Stimulated activated naive CD4-positive, alpha-beta T cell treated with Interleukin-2 at 50 U/mL for 16 hours (primary cell): ENCODE measurements at regions not wholly inside any gene's neighbourhood (a gene's known extent, or its start where the extent isn't known, plus 50 kb on each side); places are given as distances from the start of the nearest gene placed in this dataset.

Experiments
- DNase-seq: peaks from one replicate; lab custom pipeline; 2025; lab: John Stamatoyannopoulos, UW

- no peak for DNase-seq
These were observed 169.4 kb upstream of the RALGAPA2 start for GRCh38 chr20:20881808-20882207.

DNA sequence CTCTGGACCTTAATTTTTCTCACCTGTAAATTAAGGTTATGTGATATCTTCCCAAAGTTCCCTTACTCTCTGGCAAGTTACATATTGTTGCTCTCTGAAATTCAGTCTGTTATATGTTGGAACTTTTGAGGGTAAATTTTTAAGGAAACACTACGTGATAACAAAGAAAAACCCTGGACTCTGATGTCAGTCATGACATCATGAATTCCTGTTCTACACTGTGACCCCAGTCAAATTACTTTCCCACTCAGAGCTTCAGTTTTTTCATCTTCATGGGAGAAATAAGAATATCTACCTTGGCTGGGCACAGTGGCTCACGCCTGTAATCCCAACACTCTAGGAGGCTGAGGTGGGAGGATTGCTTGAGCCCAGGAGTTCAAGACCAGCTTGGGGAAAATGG lies 164.6 kb upstream of the RALGAPA2 start:
- DNase-seq, result no peak

DNA sequence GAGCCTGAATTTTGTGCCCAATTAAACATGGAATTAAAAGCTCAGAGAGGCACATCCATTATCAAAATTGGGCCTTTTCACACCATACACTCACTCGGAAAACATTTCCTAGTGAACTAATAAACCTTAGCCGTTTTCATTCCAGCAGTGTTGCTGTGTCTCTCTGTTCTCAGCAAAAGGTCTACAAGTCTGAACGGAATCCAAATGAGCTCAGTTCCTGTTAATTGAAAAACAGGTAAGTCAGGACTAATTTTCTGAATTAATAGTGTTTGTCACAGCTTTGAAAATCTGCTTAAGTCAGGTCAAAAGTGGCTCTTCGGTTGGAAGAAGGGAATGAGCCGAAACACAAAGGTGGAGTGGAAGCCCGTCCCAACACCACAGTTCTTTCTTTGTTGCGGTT lies 163.3 kb upstream of the RALGAPA2 start:
- DNase-seq, result no peak

- no peak for DNase-seq
These were observed 160.0 kb upstream of the RALGAPA2 start for GRCh38 chr20:20872428-20872827.

DNA sequence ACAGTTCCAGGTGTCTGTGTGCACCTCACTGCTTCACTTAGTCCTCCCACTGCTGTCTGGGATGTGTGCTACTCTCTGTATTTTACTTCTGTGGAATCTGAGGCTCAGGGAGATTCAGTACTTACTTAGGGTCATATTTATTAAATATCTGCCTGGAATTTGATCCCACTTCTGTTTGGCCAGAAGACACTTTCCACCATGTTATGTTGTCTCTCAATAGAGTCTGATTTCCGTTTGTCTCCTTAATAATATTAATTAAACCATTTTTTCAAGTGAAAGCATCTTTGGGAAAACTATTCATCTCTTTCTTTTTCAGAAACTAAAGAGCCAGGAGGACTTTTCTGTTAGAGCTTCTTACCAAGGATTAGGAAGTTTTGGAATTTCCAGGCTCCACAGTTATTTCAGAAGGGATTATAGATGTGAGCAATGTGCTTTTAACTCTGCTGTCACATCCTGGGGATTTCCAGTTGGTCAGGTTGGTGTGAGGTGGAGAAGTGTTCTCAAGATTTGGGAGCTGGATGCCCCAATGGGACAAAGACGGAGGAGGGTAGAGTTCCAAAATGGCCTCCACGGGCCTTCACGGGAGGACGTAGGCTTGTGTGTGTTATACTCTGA lies 156.8 kb upstream of the RALGAPA2 start:
- DNase-seq, result no peak

- no peak for DNase-seq
These were observed 152.1 kb upstream of the RALGAPA2 start for GRCh38 chr20:20864351-20865096.

DNA sequence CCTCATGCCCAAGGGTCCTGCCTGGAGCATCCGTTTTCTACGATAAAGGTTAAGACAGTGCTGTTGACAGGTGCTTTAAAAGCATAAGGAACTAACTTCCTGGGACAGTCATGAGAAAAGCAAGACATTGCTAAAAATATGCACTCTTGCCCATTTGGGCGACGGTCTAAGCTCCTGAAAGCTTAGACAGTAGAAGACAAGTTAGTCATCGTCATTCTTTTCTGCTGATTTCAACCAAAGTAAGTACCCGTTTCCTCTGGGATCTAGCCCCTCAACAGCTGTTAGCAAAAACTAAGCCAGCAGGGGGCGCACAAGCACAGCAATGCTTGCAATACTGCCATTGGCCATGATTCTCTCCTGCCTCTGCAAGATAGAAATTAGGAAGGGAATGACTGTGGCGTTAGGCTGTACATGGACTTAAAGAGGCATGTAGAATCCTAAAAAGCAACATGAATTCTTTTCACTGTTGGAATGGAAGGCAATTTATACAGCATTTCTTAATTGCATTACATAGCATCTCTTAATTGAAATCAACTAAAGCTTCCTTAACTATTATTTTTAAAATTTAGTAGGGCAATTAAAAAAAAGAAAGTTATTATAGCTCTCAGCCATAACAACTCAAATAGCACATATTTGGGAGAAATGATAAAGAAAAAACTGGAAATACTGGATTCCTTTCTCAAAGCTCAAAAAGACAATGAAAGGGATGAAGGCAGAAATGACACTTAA lies 147.8 kb upstream of the RALGAPA2 start:
- peak; percentile 71 for DNase-seq

GRCh38 chr20:20859510-20859909 lies 147.1 kb upstream of the RALGAPA2 start:
- DNase-seq, result no peak

DNA sequence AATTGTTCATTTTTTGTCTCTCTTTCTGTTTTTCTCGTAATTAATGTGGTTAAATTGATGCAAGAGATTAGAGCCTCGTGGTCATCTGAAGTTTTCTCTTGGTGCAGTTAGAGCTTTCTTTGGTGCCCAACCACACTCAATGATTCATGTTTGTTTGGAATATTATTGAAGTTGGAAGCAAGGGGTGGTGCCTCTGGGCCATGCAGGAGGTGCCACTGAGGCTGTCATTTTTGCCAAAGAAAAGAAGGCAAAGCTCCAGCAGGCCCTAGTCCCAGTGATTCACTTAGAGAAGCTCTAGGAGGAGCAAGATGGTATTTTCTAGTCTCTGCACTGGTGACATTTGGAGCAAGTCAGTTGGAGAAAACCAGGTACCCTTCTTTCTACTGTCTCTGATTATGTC lies 144.5 kb upstream of the RALGAPA2 start:
- no peak for DNase-seq

DNA sequence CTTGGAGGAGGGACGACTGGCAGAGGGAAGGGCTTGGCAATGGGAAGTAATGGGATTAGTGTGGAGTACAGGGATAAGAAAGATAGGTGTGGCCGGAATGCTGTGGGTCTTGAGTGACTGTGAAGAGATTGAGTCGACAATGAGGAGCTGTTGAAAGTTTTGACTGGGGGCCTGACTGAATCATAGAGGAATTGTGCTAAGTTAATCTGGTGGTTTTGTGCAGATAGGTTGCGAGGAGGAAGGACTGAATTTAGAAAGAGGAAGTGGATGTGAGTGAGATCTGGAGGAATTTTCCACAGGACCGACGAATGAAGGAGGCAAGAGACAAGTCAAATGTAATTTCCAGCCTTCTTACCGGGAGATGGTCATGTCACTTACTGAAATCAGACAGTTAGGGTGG lies 143.9 kb upstream of the RALGAPA2 start:
- no peak for DNase-seq

DNA sequence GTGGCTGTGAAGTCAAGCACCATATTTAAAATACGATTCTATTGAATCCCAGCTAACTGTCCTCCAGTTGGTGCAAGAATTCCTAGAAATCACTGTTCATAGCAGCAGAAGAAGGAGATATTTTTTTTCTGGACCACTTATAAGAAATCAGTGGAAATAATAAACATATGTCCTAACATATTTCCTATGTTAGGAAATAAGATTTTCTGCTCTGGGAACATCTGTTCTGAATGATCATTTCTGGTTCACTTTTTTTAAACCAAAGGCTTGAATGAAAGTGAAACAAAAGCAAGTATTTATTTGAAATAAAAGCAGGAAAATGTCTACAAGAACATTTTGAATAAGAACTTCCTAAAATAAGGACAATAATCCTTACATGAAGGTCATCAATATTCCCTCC lies 138.9 kb upstream of the RALGAPA2 start:
- no peak for DNase-seq

- no peak for DNase-seq
These were observed 138.0 kb upstream of the RALGAPA2 start for GRCh38 chr20:20850407-20850806.

GRCh38 chr20:20849161-20849560 lies 136.7 kb upstream of the RALGAPA2 start:
- DNase-seq, result no peak

GRCh38 chr20:20847814-20848213 lies 135.4 kb upstream of the RALGAPA2 start:
- no peak for DNase-seq

DNA sequence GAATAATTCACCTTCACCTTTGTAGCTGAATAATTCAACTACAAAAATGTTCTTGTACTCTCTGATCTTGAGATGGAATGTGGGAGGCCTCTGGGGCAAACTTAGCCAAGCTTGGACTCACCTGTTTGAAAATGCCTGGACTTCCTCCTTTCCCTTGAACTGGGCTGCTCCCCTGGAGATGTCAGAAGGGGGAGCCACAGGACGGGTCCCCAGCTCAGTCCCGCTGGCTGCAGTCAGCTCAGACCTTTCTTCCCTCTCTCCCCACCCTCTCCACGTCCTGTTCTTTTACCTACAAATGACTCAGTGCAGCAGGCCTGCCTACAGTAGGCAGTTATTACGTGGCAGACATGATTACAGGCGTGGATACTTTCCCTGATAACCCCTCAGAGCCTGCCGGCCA lies 131.5 kb upstream of the RALGAPA2 start:
- DNase-seq, result no peak

GRCh38 chr20:20839771-20840170 lies 127.3 kb upstream of the RALGAPA2 start:
- no peak for DNase-seq

DNA sequence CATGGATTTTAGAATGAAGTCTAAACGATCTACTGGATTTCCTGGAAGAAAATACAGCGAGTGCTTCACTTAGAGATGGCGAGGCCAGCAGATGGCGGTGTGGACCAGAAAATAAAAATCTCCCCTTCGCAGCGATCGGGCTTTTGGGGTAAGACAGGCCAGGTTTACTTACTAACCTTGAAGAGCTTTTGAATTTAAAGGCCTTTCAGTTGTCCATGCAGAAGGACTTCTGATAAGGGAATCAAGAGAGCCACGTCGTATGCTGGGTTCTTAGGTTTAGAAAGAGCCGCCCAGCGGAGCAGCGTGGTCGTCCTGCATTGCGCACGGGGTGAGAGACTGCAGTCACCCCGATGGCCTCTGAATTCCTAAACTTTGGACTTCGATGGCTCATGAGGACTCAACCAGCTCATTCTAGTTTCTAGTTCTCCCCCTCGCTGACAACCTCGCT lies 125.2 kb upstream of the RALGAPA2 start:
- DNase-seq, result no peak

DNA sequence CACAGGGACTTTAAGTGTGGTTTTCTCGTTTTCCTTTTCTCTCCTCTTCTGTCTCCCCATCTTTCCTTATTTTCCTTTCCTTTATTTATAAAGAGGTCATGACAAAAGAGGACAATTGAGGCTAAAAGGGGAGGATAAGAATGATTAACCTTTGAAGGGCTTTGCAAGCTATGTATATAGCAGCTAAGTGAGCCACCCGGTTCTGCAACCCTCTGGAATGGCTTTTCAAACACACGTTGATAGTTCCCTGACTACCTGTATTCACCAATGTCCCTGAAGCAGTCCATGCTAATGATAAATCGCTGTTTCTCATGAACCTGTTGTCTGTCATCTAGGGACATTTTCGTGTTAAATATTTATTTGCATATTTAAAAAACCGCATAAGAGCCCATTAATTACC lies 124.4 kb upstream of the RALGAPA2 start:
- no peak for DNase-seq

DNA sequence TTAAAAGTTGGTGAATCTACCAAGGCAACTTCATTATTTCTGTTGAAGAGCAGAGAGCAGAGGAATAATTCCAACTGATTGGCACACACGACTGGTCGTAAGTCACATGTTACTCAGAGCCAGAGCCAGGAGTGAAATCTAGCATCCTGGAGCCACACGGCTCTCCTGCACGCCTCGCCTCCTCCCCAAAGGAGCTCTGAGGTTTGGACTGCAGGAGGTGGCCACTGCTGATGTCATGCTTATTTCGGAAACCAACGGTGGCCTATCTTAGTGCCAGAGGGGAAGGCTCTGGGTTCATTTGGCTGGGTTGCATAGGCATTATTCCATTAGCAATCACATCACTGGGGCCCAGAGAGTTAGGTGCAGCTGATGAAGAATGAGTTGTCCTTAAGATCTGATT lies 123.5 kb upstream of the RALGAPA2 start:
- no peak for DNase-seq

DNA sequence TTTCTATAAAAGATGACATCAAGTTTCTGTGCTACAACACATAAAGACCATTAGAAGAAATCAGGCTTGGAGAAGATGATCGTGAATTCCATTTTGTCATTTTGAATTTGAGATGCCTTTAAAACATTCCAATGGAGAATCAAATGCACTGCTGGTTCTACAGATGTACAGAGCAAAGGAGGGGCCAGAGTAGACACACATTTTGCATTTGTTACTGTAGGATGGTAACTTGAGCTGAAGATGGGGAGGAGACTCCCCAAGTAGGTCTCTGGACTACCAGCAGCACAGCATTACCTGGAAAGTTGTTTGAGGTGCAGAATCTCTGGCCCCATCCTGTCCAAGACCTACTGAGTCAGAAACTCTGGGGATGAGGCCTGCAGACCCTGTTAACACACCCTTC lies 121.6 kb upstream of the RALGAPA2 start:
- no peak for DNase-seq

DNA sequence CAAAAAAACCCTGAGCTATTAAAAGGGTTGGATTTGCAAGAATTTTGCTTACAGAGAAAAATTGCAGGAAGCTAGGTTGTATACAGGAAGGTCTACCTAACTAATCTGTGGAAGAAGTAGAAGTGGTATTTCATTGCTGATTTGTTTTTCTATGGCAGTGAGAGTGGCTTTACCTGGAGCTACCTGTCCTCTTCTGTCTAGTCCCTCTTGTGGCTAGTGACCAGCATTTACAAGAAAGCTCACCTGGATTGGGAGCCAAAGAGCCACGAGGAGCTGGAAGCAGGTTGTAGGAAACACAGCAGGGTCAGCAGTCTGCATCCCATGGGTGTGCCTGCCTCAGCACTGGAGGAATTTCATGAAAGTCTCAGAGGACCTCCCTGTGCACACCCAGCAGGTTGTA lies 120.3 kb upstream of the RALGAPA2 start:
- no peak for DNase-seq

DNA sequence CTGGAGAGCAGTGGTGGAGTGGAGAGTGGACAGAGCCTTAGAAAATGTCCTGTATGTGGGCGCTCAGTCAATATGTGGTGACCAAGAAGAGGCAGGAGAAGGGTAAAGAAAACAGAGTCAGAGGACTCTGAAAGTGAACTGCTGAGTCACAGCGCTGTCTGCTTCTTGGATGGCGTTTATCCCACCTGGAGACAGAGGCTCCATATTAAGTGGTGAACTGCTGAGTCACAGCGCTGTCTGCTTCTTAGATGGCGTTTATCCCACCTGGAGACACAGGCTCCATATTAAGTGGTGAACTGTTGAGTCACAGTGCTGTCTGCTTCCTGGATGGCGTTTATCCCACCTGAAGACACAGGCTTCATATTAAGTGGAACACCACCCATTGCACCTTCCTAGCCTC lies 119.3 kb upstream of the RALGAPA2 start:
- no peak for DNase-seq

- DNase-seq, result no peak
These were observed 117.2 kb upstream of the RALGAPA2 start for GRCh38 chr20:20829681-20830080.
